Neural cell (in vitro differentiated cells): ENCODE measurements at regions not wholly inside any gene's neighbourhood (a gene's known extent, or its start where the extent isn't known, plus 50 kb on each side); places are given as distances from the start of the nearest gene placed in this dataset.

ENCODE experiments used
- H2AFZ ChIP-seq: fragments of 200-600, 300-800 bp; sonication (generic), shearing (Covaris generic); 2 replicates; pipeline ENCODE4 v1.6.0; 2014; ENCODE audit warnings: low read depth, mild to moderate bottlenecking, antibody characterized with exemption, low read length, moderate library complexity
- H3F3A ChIP-seq: fragments of 200-600 bp; shearing (Covaris generic); 2 replicates; pipeline ENCODE4 v1.6.1; 2016; ENCODE audit warnings: mild to moderate bottlenecking, moderate library complexity, mixed read lengths, antibody characterized with exemption, low read length; ENCODE audit not compliant: insufficient read depth, poor library complexity, severe bottlenecking
- H3K27ac ChIP-seq: fragments of 200-600, 300-800 bp; sonication (generic), shearing (Covaris generic); 2 replicates; pipeline ENCODE4 v1.5.1; 2014; ENCODE audit warnings: mild to moderate bottlenecking, low read length, moderate library complexity
- H3K27me3 ChIP-seq: fragments of 300-800, 200-600 bp; sonication (generic), shearing (Covaris generic); 2 replicates; pipeline ENCODE4 v1.6.0; 2014; ENCODE audit warnings: mild to moderate bottlenecking, low read depth, low read length, moderate library complexity; ENCODE audit not compliant: insufficient read depth
- H3K36me3 ChIP-seq: fragments of 300-800, 200-600 bp; sonication (generic), shearing (Covaris generic); 2 replicates; pipeline ENCODE4 v1.5.1; 2014; ENCODE audit warnings: mild to moderate bottlenecking, antibody characterized with exemption, low read length, moderate library complexity; ENCODE audit not compliant: insufficient read depth
- H3K4me2 ChIP-seq: fragments of 300-800, 200-600 bp; sonication (generic), shearing (Covaris generic); 2 replicates; pipeline ENCODE4 v1.6.0; 2014; ENCODE audit warnings: mild to moderate bottlenecking, low read length
- H3K4me3 ChIP-seq: fragments of 300-800, 200-600 bp; sonication (generic), shearing (Covaris generic); 2 replicates; pipeline ENCODE4 v1.5.1; 2014; ENCODE audit warnings: mild to moderate bottlenecking, low read length, moderate library complexity
- H3K79me2 ChIP-seq: fragments of 200-600 bp; shearing (Covaris generic); replicated peaks from 2 replicates; pipeline ENCODE4 v1.6.0; 2014; ENCODE audit warnings: mild to moderate bottlenecking, low read length, moderate library complexity; ENCODE audit not compliant: insufficient read depth
- H3K9ac ChIP-seq: fragments of 300-800, 200-600 bp; sonication (generic), shearing (Covaris generic); 2 replicates; pipeline ENCODE4 v1.6.1; 2016; ENCODE audit warnings: mild to moderate bottlenecking, low read length, mixed read lengths
- H3K9me2 ChIP-seq: fragments of 200-600 bp; shearing (Covaris generic); 2 replicates; pipeline ENCODE4 v1.6.1; 2016; ENCODE audit warnings: mild to moderate bottlenecking, low read length, mixed read lengths; ENCODE audit not compliant: insufficient read depth
- H3K9me3 ChIP-seq: fragments of 200-600, 300-800 bp; sonication (generic), shearing (Covaris generic); 2 replicates; pipeline ENCODE4 v1.6.1; 2016; ENCODE audit warnings: mild to moderate bottlenecking, mixed run types, low read length, moderate library complexity, mixed read lengths
- H4K20me1 ChIP-seq: fragments of 200-600 bp; shearing (Covaris generic); 2 replicates; pipeline ENCODE4 v1.6.1; 2016; ENCODE audit warnings: mild to moderate bottlenecking, mixed run types; ENCODE audit not compliant: insufficient read depth
- CTCF ChIP-seq: fragments of 450-650 bp; IDR thresholded peaks from 2 replicates; pipeline ENCODE4 v1.5.1; 2014; ENCODE audit warnings: antibody characterized with exemption, mild to moderate bottlenecking, moderate library complexity; ENCODE audit not compliant: poor library complexity, severe bottlenecking
- EP300 ChIP-seq: fragments of 450-650 bp; conservative IDR thresholded peaks from 2 replicates; pipeline ENCODE4 v1.6.1; 2014; ENCODE audit warnings: antibody characterized with exemption, mild to moderate bottlenecking, moderate library complexity; ENCODE audit not compliant: poor library complexity, severe bottlenecking
- EZH2 ChIP-seq: fragments of 200-600, 300-800 bp; shearing (Covaris generic), sonication (generic); IDR thresholded peaks from 2 replicates; pipeline ENCODE4 v1.6.1; 2014; ENCODE audit warnings: antibody characterized with exemption, low read length, borderline replicate concordance, mild to moderate bottlenecking; ENCODE audit not compliant: insufficient read depth, poor library complexity, severe bottlenecking
- MXI1 ChIP-seq: fragments of 450-650 bp; conservative IDR thresholded peaks from 2 replicates; pipeline ENCODE4 v1.6.1; 2014; ENCODE audit warnings: antibody characterized with exemption, mild to moderate bottlenecking; ENCODE audit not compliant: poor library complexity, severe bottlenecking
- POLR2AphosphoS5 ChIP-seq: IDR thresholded peaks from 2 replicates; pipeline ENCODE4 v1.6.1; 2012
- RAD21 ChIP-seq: fragments of 450-650 bp; conservative IDR thresholded peaks from 2 replicates; pipeline ENCODE4 v1.6.1; 2014; ENCODE audit warnings: antibody characterized with exemption, mild to moderate bottlenecking, moderate library complexity
- REST ChIP-seq: IDR thresholded peaks from 2 replicates; pipeline ENCODE4 v1.6.1; 2012; ENCODE audit warnings: borderline replicate concordance
- SMC3 ChIP-seq: fragments of 450-650 bp; conservative IDR thresholded peaks from 2 replicates; pipeline ENCODE4 v1.6.1; 2014; ENCODE audit warnings: antibody characterized with exemption, mild to moderate bottlenecking, moderate library complexity; ENCODE audit not compliant: poor library complexity
- TAF1 ChIP-seq: IDR thresholded peaks from 2 replicates; pipeline ENCODE4 v1.6.1; 2012; ENCODE audit warnings: low read depth

- no peak for TF ChIP-seq REST
- no peak for TF ChIP-seq MXI1
- TF ChIP-seq RAD21, result no peak
- TF ChIP-seq SMC3, result no peak
- no peak for TF ChIP-seq EP300
- no peak for TF ChIP-seq TAF1
- TF ChIP-seq POLR2AphosphoS5, result no peak
These were observed 60.9 kb upstream of the CHD1 start for GRCh38 chr5:98989727-98990126.

GRCh38 chr5:98986587-98986986 is 57.8 kb upstream of the CHD1 start:
- H3K36me3 ChIP-seq, result no peaks in the 10 kb centered on the region
- H3K27me3 ChIP-seq, result no peaks in the 10 kb centered on the region
- H3K4me2 ChIP-seq, result no peak overlapping the region
- H2AFZ ChIP-seq, result no peak overlapping the region
- H3K9me3 ChIP-seq, result no peaks in the 10 kb centered on the region
- TF ChIP-seq TAF1, result no peak
- TF ChIP-seq EP300, result no peak
- no peak for TF ChIP-seq MXI1
- no peak for TF ChIP-seq REST
- no peak for TF ChIP-seq POLR2AphosphoS5
- TF ChIP-seq RAD21, result no peak
- no peak for TF ChIP-seq SMC3
- TF ChIP-seq EZH2, result no peak
- TF ChIP-seq CTCF, result no peak
- H3K9ac ChIP-seq, result no peak overlapping the region
- no peaks in the 10 kb centered on the region for H3K79me2 ChIP-seq
- H3K9me2 ChIP-seq, result no peaks in the 10 kb centered on the region
- no peaks in the 10 kb centered on the region for H3F3A ChIP-seq
- no peaks in the 10 kb centered on the region for H4K20me1 ChIP-seq
- no peak overlapping the region for H3K27ac ChIP-seq
- H3K4me3 ChIP-seq, result no peak overlapping the region

More at GRCh38 chr5:98989727-98990126, 60.9 kb upstream of the CHD1 start:
- H3K9ac ChIP-seq, result no peak overlapping the region
- no peaks in the 10 kb centered on the region for H3K79me2 ChIP-seq
- no peaks in the 10 kb centered on the region for H3F3A ChIP-seq
- H4K20me1 ChIP-seq, result no peaks in the 10 kb centered on the region
- no peaks in the 10 kb centered on the region for H3K36me3 ChIP-seq
- no peak overlapping the region for H2AFZ ChIP-seq
- no peaks in the 10 kb centered on the region for H3K9me2 ChIP-seq
- H3K4me2 ChIP-seq, result no peak overlapping the region
- H3K27me3 ChIP-seq, result no peaks in the 10 kb centered on the region
- no peak overlapping the region for H3K4me3 ChIP-seq
- no peak overlapping the region for H3K27ac ChIP-seq
- no peaks in the 10 kb centered on the region for H3K9me3 ChIP-seq
